PFSK-1 (cell line): ENCODE measurements at regions not wholly inside any gene's neighbourhood (a gene's known extent, or its start where the extent isn't known, plus 50 kb on each side); places are given as distances from the start of the nearest gene placed in this dataset.

Source experiments
- TAF1 ChIP-seq: IDR thresholded peaks from 2 replicates; pipeline ENCODE4 v1.6.1; 2012; ENCODE audit warnings: low read length, control low read depth, borderline replicate concordance; ENCODE audit not compliant: insufficient read depth
- TF ChIP-seq, protein P1 (sequence below), 2 experiments: IDR thresholded peaks; 2 replicates each; pipeline versions ENCODE4 v1.6.1 to v1.8.0; 2011 to 2012; ENCODE audit warnings: low read depth in 2 of 2, low read length in 2 of 2, control low read depth in 1 of 2, inconsistent platforms in 1 of 2, mild to moderate bottlenecking in 1 of 2, moderate library complexity in 1 of 2; ENCODE audit not compliant: insufficient read depth in 1 of 2

DNA sequence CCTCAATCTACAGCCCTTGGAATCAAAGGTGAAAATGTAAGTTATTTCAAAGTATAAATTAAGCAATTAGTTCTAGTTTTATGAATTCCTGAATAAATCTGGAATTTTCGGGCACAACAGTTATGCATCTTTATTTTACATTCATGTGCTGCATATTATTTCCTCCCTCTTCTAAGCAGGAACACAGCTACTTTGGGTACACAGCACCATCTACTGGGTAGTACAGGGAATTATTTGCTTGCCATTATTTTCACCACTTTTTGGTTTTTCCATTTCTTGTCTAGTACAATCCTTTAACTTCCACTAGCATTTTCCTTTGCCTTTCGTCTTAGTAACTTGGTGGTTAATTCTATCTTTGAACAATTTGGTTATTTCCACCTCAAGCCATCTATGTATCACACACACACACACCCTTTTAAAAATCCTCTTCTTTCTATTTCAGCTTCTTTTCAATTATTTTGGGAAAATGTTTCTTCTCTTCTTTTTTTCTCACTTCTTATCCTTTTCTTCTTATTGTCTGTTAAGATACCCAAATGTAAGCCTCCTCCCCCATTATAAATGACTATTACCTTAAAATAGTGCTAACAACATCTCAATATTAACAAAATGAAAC is 451.0 kb downstream of the MFSD1 start:
- TF ChIP-seq TAF1: no peak
- TF ChIP-seq, protein P1, sequence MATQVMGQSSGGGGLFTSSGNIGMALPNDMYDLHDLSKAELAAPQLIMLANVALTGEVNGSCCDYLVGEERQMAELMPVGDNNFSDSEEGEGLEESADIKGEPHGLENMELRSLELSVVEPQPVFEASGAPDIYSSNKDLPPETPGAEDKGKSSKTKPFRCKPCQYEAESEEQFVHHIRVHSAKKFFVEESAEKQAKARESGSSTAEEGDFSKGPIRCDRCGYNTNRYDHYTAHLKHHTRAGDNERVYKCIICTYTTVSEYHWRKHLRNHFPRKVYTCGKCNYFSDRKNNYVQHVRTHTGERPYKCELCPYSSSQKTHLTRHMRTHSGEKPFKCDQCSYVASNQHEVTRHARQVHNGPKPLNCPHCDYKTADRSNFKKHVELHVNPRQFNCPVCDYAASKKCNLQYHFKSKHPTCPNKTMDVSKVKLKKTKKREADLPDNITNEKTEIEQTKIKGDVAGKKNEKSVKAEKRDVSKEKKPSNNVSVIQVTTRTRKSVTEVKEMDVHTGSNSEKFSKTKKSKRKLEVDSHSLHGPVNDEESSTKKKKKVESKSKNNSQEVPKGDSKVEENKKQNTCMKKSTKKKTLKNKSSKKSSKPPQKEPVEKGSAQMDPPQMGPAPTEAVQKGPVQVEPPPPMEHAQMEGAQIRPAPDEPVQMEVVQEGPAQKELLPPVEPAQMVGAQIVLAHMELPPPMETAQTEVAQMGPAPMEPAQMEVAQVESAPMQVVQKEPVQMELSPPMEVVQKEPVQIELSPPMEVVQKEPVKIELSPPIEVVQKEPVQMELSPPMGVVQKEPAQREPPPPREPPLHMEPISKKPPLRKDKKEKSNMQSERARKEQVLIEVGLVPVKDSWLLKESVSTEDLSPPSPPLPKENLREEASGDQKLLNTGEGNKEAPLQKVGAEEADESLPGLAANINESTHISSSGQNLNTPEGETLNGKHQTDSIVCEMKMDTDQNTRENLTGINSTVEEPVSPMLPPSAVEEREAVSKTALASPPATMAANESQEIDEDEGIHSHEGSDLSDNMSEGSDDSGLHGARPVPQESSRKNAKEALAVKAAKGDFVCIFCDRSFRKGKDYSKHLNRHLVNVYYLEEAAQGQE (IDR thresholded peaks at IDR 0.05; ENCODE audit: insufficient read depth in 1 of 2, low read depth in 2 of 2, low read length in 2 of 2): no peak
